Fibroblast of the aortic adventitia (primary cell): ENCODE measurements at regions not wholly inside any gene's neighbourhood (a gene's known extent, or its start where the extent isn't known, plus 50 kb on each side); places are given as distances from the start of the nearest gene placed in this dataset.

Source experiments
- DNase-seq: peaks from one replicate; pipeline ENCODE4 v3.0.0-alpha.2; 2010; ENCODE audit warnings: low read depth
- H3K4me3 ChIP-seq: 2 replicates; pipeline ENCODE4 v1.5.1; 2011; ENCODE audit warnings: low read depth, mild to moderate bottlenecking, control low read depth, low read length, moderate library complexity
- CTCF ChIP-seq: IDR thresholded peaks from 2 replicates; pipeline ENCODE4 v1.5.1; 2011; ENCODE audit warnings: mild to moderate bottlenecking, low read length, control low read depth, inconsistent platforms; ENCODE audit not compliant: insufficient read depth

GRCh38 chr15:62532367-62532766, 367.3 kb upstream of the C2CD4B start:
- no peak for DNase-seq
- no peak overlapping the region for H3K4me3 ChIP-seq
- TF ChIP-seq CTCF = no peak

GRCh38 chr15:62533687-62534086, 368.6 kb upstream of the C2CD4B start:
- no peak for DNase-seq
- no peak overlapping the region for H3K4me3 ChIP-seq
- no peak for TF ChIP-seq CTCF

GRCh38 chr15:62534996-62535395, 369.9 kb upstream of the C2CD4B start:
- H3K4me3 ChIP-seq = no peak overlapping the region
- no peak for DNase-seq
- no peak for TF ChIP-seq CTCF

GRCh38 chr15:62539236-62539635, 374.2 kb upstream of the C2CD4B start:
- H3K4me3 ChIP-seq = no peak overlapping the region
- TF ChIP-seq CTCF = no peak
- no peak for DNase-seq

- no peak for TF ChIP-seq CTCF
- no peak overlapping the region for H3K4me3 ChIP-seq
- no peak for DNase-seq
These were observed 376.2 kb upstream of the C2CD4B start for GRCh38 chr15:62541250-62541649.

- no peak overlapping the region for H3K4me3 ChIP-seq
- TF ChIP-seq CTCF = no peak
- DNase-seq = no peak
These were observed 376.8 kb upstream of the C2CD4B start for GRCh38 chr15:62541846-62542245.

GRCh38 chr15:62544446-62544845, 379.4 kb upstream of the C2CD4B start:
- TF ChIP-seq CTCF = no peak
- no peak for DNase-seq
- no peak overlapping the region for H3K4me3 ChIP-seq
